ENCODE measurements at regions not wholly inside any gene's neighbourhood (a gene's known extent, or its start where the extent isn't known, plus 50 kb on each side); places are given as distances from the start of the nearest gene placed in this dataset.

DNA sequence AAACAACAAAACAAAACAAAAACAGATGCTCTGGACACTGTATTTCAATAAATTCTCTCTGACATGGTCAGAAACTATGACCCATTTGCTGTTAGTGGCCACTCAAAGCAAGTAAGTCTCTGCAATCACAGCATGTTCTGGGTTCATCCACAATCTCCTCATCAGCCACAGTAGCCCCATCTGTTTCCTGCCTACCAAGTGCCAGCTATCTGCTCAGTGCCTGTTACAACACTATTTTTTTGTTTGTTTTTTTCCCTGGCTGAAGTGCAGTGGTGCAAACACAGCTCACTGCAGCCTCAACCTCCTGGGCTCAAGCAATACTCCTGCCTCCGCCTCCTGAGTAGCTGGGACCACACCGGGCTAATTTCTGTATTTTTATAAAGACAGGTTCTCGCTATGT is 137.9 kb downstream of the SOX9 start:
- no peak for DNase-seq
- TF ChIP-seq, protein P1, sequence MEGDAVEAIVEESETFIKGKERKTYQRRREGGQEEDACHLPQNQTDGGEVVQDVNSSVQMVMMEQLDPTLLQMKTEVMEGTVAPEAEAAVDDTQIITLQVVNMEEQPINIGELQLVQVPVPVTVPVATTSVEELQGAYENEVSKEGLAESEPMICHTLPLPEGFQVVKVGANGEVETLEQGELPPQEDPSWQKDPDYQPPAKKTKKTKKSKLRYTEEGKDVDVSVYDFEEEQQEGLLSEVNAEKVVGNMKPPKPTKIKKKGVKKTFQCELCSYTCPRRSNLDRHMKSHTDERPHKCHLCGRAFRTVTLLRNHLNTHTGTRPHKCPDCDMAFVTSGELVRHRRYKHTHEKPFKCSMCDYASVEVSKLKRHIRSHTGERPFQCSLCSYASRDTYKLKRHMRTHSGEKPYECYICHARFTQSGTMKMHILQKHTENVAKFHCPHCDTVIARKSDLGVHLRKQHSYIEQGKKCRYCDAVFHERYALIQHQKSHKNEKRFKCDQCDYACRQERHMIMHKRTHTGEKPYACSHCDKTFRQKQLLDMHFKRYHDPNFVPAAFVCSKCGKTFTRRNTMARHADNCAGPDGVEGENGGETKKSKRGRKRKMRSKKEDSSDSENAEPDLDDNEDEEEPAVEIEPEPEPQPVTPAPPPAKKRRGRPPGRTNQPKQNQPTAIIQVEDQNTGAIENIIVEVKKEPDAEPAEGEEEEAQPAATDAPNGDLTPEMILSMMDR (conservative IDR thresholded peaks at IDR 0.05): no peak
- Mint-ChIP-seq H3K27ac (no peak overlapping the region), H3K36me3 (ENCODE audit: low read depth) (no peaks in the 10 kb centered on the region), H3K4me3 (no peak overlapping the region), H3K9me3 (peaks cover 13% of the 10 kb centered on the region), H3K4me1 (no peaks in the 10 kb centered on the region), H3K27me3 (ENCODE audit: insufficient read depth) (peaks cover 42% of the 10 kb centered on the region)
- Histone ChIP-seq H3K9me3 (ENCODE audit: control insufficient read depth, low read length) (peaks cover 6% of the 10 kb centered on the region), H3K36me3 (ENCODE audit: control insufficient read depth, insufficient read depth, low read length) (no peaks in the 10 kb centered on the region), H3K4me3 (ENCODE audit: low read length) (no peak overlapping the region), H3K27me3 (ENCODE audit: control insufficient read depth, insufficient read depth, low read length, poor library complexity, severe bottlenecking) (no peaks in the 10 kb centered on the region), H3K27ac (ENCODE audit: low read depth, low read length) (no peak overlapping the region), H3K4me1 (ENCODE audit: control insufficient read depth, insufficient read depth, low read length) (no peaks in the 10 kb centered on the region), H3K9ac (ENCODE audit: extremely low read depth, low read length, poor library complexity, severe bottlenecking) (no peak overlapping the region)
- 90 to 98% methylated on average over 2 to 3 of the region's 3 CpGs for WGBS, 2 experiments (ENCODE audit: insufficient coverage in 1 of 2, insufficient read length in 1 of 2)

DNA sequence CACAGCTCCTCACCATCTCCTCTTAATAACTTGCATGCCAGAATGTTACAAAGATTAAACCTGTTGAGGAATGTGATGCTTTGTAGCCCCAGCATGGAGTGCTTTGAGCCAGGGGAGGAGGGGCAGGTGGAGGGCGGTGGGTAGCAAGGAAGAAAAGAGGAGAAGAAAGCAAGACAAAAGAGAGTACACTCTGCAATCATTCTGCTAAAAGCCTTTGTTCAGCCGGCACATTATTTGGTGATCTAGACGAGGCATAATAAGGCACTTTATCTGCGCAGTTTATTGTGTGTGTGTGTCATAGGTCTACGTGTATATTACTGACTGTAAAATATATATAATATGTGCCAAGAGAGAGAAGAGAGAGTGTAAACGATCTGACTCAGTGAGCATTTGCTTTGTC is 139.1 kb downstream of the SOX9 start:
- Mint-ChIP-seq H3K4me3 (no peak overlapping the region), H3K9me3 (peaks cover 5% of the 10 kb centered on the region), H3K4me1 (no peaks in the 10 kb centered on the region), H3K27me3 (ENCODE audit: insufficient read depth) (peaks cover 34% of the 10 kb centered on the region), H3K27ac (no peak overlapping the region), H3K36me3 (ENCODE audit: low read depth) (no peaks in the 10 kb centered on the region)
- Histone ChIP-seq H3K27me3 (ENCODE audit: control insufficient read depth, insufficient read depth, low read length, poor library complexity, severe bottlenecking) (no peaks in the 10 kb centered on the region), H3K36me3 (ENCODE audit: control insufficient read depth, insufficient read depth, low read length) (no peaks in the 10 kb centered on the region), H3K9me3 (ENCODE audit: control insufficient read depth, low read length) (peaks cover 6% of the 10 kb centered on the region), H3K27ac (ENCODE audit: low read depth, low read length) (no peak overlapping the region), H3K9ac (ENCODE audit: extremely low read depth, low read length, poor library complexity, severe bottlenecking) (no peak overlapping the region), H3K4me3 (ENCODE audit: low read length) (no peak overlapping the region), H3K4me1 (ENCODE audit: control insufficient read depth, insufficient read depth, low read length) (no peaks in the 10 kb centered on the region)
- no peak for DNase-seq
- 84 to 86% methylated on average over 6 of the region's 6 CpGs for WGBS, 2 experiments (ENCODE audit: insufficient coverage in 1 of 2, insufficient read length in 1 of 2)
- TF ChIP-seq, protein P1 (conservative IDR thresholded peaks at IDR 0.05): no peak

DNA sequence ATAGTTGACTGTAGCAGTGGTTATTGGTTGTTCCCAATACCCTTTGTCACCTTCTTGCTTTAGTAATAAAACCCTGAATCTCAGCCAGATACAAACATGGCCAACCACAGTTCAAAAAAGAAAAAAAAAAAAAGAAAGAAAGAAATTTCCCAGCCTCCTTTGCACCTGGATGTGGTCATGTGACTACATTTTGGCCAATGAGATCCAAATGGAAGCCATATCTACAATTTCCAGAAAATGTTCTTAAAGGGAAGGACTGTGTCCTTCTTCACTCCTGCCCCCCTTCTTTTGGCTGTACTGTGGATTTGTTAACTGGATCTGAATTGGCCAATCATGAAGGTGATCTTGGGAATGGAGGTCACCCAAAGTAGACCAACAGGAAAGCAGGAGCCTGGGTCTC is 141.9 kb downstream of the SOX9 start:
- Histone ChIP-seq H3K36me3 (ENCODE audit: control insufficient read depth, insufficient read depth, low read length) (no peaks in the 10 kb centered on the region), H3K27me3 (ENCODE audit: control insufficient read depth, insufficient read depth, low read length, poor library complexity, severe bottlenecking) (no peaks in the 10 kb centered on the region), H3K9me3 (ENCODE audit: control insufficient read depth, low read length) (peaks cover 6% of the 10 kb centered on the region), H3K27ac (ENCODE audit: low read depth, low read length) (no peak overlapping the region), H3K4me1 (ENCODE audit: control insufficient read depth, insufficient read depth, low read length) (no peaks in the 10 kb centered on the region), H3K9ac (ENCODE audit: extremely low read depth, low read length, poor library complexity, severe bottlenecking) (no peak overlapping the region), H3K4me3 (ENCODE audit: low read length) (no peak overlapping the region)
- no peak for DNase-seq
- TF ChIP-seq, protein P1 (conservative IDR thresholded peaks at IDR 0.05): no peak
- Mint-ChIP-seq H3K4me3 (no peak overlapping the region), H3K27me3 (ENCODE audit: insufficient read depth) (peaks cover 30% of the 10 kb centered on the region), H3K36me3 (ENCODE audit: low read depth) (no peaks in the 10 kb centered on the region), H3K9me3 (peaks cover 5% of the 10 kb centered on the region), H3K27ac (no peak overlapping the region), H3K4me1 (peaks cover 17% of the 10 kb centered on the region)

Measured in endodermal cell (in vitro differentiated cells).